ENCODE measurements at regions not wholly inside any gene's neighbourhood (a gene's known extent, or its start where the extent isn't known, plus 50 kb on each side); places are given as distances from the start of the nearest gene placed in this dataset.
"Not testable (repeated sequence)": the region's sequence is repeated elsewhere in the genome, so short reads cannot be mapped to it uniquely, and the experiment has no call there.

- no peaks in the 10 kb centered on the region for H3K9me3 ChIP-seq
- H3K4me1 ChIP-seq (replicated peaks) = no peaks in the 10 kb centered on the region
- H3K27me3 ChIP-seq (replicated peaks; ENCODE audit: insufficient read depth) = no peaks in the 10 kb centered on the region
- intact Hi-C loops (cut with DNase I) = no loop called here
- DNase-seq (ENCODE audit: low spot score) = no peak
- TF ChIP-seq, protein P1, sequence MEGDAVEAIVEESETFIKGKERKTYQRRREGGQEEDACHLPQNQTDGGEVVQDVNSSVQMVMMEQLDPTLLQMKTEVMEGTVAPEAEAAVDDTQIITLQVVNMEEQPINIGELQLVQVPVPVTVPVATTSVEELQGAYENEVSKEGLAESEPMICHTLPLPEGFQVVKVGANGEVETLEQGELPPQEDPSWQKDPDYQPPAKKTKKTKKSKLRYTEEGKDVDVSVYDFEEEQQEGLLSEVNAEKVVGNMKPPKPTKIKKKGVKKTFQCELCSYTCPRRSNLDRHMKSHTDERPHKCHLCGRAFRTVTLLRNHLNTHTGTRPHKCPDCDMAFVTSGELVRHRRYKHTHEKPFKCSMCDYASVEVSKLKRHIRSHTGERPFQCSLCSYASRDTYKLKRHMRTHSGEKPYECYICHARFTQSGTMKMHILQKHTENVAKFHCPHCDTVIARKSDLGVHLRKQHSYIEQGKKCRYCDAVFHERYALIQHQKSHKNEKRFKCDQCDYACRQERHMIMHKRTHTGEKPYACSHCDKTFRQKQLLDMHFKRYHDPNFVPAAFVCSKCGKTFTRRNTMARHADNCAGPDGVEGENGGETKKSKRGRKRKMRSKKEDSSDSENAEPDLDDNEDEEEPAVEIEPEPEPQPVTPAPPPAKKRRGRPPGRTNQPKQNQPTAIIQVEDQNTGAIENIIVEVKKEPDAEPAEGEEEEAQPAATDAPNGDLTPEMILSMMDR (IDR thresholded peaks at IDR 0.05) = no peak
- no peak for TF ChIP-seq POLR2AphosphoS5 (IDR thresholded peaks at IDR 0.05)
- no peak for TF ChIP-seq POLR2A (IDR thresholded peaks at IDR 0.05)
- H3K36me3 ChIP-seq = no peaks in the 10 kb centered on the region
- H3K27ac ChIP-seq = no peak overlapping the region
- WGBS = 89% methylated on average over 3 of the region's 3 CpGs
- no peak overlapping the region for H3K4me3 ChIP-seq
These were observed 510.0 kb downstream of the TNS3 start for GRCh38 chr7:47071866-47072265.

GRCh38 chr7:47069385-47070076, 512.4 kb downstream of the TNS3 start:
- no peaks in the 10 kb centered on the region for H3K4me1 ChIP-seq (replicated peaks)
- intact Hi-C loops (cut with DNase I) = no loop called here
- H3K36me3 ChIP-seq = no peaks in the 10 kb centered on the region
- no peaks in the 10 kb centered on the region for H3K27me3 ChIP-seq (replicated peaks; ENCODE audit: insufficient read depth)
- no peak for DNase-seq (ENCODE audit: low spot score)
- 76% methylated on average over 15 of the region's 15 CpGs for WGBS
- H3K9me3 ChIP-seq = no peaks in the 10 kb centered on the region
- H3K27ac ChIP-seq = no peak overlapping the region
- no peak overlapping the region for H3K4me3 ChIP-seq
- TF ChIP-seq, protein P1 (IDR thresholded peaks at IDR 0.05) = no peak
- TF ChIP-seq POLR2A (IDR thresholded peaks at IDR 0.05) (no peak), POLR2AphosphoS5 (IDR thresholded peaks at IDR 0.05) (no peak)

- 68% methylated on average over 9 of the region's 9 CpGs for WGBS
- Histone ChIP-seq H3K9me3 (no peaks in the 10 kb centered on the region), H3K36me3 (no peaks in the 10 kb centered on the region), H3K4me1 (replicated peaks) (no peaks in the 10 kb centered on the region), H3K27me3 (replicated peaks; ENCODE audit: insufficient read depth) (no peaks in the 10 kb centered on the region), H3K4me3 (no peak overlapping the region), H3K27ac (no peak overlapping the region)
- intact Hi-C loops (cut with DNase I) = no loop called here
- DNase-seq (ENCODE audit: low spot score) = no peak
- no peak for TF ChIP-seq POLR2AphosphoS5 (IDR thresholded peaks at IDR 0.05)
- TF ChIP-seq, protein P1 (IDR thresholded peaks at IDR 0.05) = no peak
- TF ChIP-seq POLR2A (IDR thresholded peaks at IDR 0.05) = no peak
These were observed 514.8 kb downstream of the TNS3 start for GRCh38 chr7:47066976-47067614.

DNA sequence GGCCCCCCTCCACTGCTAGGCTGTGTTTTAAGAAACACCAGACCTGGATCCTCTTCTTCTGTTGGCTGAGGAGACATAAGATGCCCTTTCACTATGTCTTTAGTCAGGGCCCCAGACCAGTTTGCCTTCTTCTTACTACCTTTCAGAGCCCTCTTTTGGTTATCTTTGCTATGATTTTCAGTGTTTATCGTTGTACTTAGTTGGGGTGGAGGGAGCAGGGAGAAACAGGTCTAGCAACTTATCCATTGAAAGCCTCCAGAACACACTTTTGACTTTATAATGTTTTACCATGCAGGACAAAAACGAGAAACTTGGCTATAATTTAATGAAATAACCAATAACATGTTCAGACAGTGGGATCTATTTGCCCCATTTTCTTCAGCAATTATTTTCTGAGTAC, 525.2 kb downstream of the TNS3 start:
- Histone ChIP-seq H3K27me3 (replicated peaks; ENCODE audit: insufficient read depth) (no peaks in the 10 kb centered on the region), H3K27ac (no peak overlapping the region), H3K9me3 (no peaks in the 10 kb centered on the region), H3K36me3 (no peaks in the 10 kb centered on the region), H3K4me3 (no peak overlapping the region), H3K4me1 (replicated peaks) (no peaks in the 10 kb centered on the region)
- 47% methylated on average over 2 of the region's 2 CpGs for WGBS
- intact Hi-C loops (cut with DNase I) = no loop called here
- DNase-seq (ENCODE audit: low spot score) = no peak
- TF ChIP-seq, protein P1 (IDR thresholded peaks at IDR 0.05) = no peak

DNA sequence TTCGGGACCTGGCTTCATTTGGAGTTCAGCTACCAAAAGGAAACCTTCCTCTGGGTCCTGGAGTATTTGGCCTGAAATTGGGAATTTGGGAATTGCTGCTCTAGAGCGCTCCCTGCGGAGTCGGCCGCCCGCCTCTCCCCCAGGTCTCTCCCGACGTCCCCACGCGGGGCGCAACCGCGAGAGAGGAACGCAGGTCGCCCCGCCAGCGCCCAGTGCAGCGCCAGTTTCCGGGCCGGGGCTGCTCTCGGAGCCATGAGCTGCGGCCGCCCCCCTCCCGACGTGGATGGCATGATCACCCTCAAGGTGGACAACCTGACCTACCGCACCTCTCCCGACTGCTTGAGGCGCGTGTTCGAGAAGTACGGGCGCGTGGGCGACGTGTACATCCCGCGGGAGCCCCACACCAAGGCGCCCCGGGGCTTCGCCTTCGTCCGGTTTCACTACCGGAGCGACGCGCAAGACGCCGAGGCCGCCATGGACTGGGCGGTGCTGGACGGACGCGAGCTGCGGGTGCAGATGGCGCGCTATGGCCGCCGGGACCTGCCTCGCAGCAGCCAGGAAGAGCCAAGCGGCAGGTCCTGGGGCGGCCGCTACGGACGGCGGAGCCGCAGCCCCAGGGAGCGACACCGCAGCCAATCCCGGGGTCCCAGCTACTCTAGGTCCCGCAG, 529.2 kb downstream of the TNS3 start:
- 27% methylated on average over 35 of the region's 70 CpGs for WGBS

More for the DNA sequence above, 529.2 kb downstream of the TNS3 start:
- DNase-seq (ENCODE audit: low spot score); H3K4me1 ChIP-seq (replicated peaks); H3K36me3 ChIP-seq; H3K4me3 ChIP-seq; intact Hi-C loops (cut with DNase I); H3K27me3 ChIP-seq (replicated peaks; ENCODE audit: insufficient read depth); H3K9me3 ChIP-seq; H3K27ac ChIP-seq: not testable (repeated sequence)
